ENCODE measurements at regions not wholly inside any gene's neighbourhood (a gene's known extent, or its start where the extent isn't known, plus 50 kb on each side); places are given as distances from the start of the nearest gene placed in this dataset.

DNA sequence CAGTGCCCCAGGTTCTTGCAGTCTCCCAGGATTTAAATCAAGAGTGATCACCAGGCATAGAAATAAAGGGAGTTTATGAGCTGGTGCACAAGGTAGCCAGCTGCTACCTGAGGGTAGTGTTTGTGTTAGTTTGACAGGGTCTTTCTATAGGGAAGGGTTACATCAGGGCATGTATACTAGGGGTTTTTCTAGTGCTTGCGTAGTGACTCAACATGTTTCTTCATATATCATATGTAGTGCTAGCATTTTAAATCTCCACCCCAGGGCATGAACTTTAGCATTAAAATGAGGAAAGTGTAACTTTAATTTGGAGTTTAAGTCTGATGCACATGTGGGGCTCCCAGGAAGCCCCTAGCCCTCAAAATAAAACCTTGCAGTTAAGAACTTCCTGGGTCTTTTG, 86.5 kb upstream of the TNR start:
- no peaks in the 10 kb centered on the region for H3K9me3 ChIP-seq (ENCODE audit: insufficient read depth, low read length)
- H3K9me2 ChIP-seq (replicated peaks; ENCODE audit: insufficient read depth, low read length) = no peaks in the 10 kb centered on the region
- no peak overlapping the region for H3K27ac ChIP-seq (ENCODE audit: low read depth, low read length)
- H3K9ac ChIP-seq (ENCODE audit: low read length) = no peak overlapping the region
- H3K4me2 ChIP-seq (ENCODE audit: low read depth, low read length, poor library complexity, severe bottlenecking) = no peak overlapping the region
- H3K79me2 ChIP-seq (ENCODE audit: insufficient read depth, low read length) = no peaks in the 10 kb centered on the region
- no peaks in the 10 kb centered on the region for H3K27me3 ChIP-seq (ENCODE audit: low read length)
- H3F3A ChIP-seq (ENCODE audit: insufficient read depth) = no peaks in the 10 kb centered on the region
- H2AFZ ChIP-seq (ENCODE audit: low read depth, low read length, severe bottlenecking) = no peak overlapping the region
- no peak for TF ChIP-seq EZH2phosphoT487 (conservative IDR thresholded peaks at IDR 0.05; ENCODE audit: low read length)
- TF ChIP-seq, protein P1, sequence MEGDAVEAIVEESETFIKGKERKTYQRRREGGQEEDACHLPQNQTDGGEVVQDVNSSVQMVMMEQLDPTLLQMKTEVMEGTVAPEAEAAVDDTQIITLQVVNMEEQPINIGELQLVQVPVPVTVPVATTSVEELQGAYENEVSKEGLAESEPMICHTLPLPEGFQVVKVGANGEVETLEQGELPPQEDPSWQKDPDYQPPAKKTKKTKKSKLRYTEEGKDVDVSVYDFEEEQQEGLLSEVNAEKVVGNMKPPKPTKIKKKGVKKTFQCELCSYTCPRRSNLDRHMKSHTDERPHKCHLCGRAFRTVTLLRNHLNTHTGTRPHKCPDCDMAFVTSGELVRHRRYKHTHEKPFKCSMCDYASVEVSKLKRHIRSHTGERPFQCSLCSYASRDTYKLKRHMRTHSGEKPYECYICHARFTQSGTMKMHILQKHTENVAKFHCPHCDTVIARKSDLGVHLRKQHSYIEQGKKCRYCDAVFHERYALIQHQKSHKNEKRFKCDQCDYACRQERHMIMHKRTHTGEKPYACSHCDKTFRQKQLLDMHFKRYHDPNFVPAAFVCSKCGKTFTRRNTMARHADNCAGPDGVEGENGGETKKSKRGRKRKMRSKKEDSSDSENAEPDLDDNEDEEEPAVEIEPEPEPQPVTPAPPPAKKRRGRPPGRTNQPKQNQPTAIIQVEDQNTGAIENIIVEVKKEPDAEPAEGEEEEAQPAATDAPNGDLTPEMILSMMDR (IDR thresholded peaks at IDR 0.05; ENCODE audit: insufficient read depth, low read length, poor library complexity, severe bottlenecking) = no peak
- H3K4me3 ChIP-seq (ENCODE audit: insufficient read depth, low read length, poor library complexity, severe bottlenecking) = no peak overlapping the region
- no peaks in the 10 kb centered on the region for H3K36me3 ChIP-seq (ENCODE audit: low read length)
- no peaks in the 10 kb centered on the region for H4K20me1 ChIP-seq (ENCODE audit: low read depth, low read length)

DNA sequence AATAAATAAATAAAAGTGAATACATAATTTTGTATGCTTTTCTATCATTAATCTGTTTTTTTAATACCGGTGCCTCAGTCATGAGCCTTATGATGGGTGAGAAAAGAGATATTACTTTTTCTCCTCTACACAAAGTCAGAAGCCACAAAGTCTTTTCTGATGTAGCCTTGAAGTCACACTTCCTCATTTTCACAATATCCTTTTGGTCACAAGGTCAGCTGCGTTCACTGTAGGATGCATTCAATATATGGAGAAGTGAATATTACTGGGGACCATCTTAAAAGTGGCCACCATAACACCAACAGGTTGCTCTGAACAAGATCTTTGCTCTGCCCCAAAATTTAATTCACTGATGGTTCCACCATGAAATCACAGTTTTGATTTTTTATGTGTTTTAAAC, 83.3 kb upstream of the TNR start:
- H3K9me2 ChIP-seq (replicated peaks; ENCODE audit: insufficient read depth, low read length) = no peaks in the 10 kb centered on the region
- H4K20me1 ChIP-seq (ENCODE audit: low read depth, low read length) = no peaks in the 10 kb centered on the region
- no peak for TF ChIP-seq EZH2phosphoT487 (conservative IDR thresholded peaks at IDR 0.05; ENCODE audit: low read length)
- TF ChIP-seq, protein P1 (IDR thresholded peaks at IDR 0.05; ENCODE audit: insufficient read depth, low read length, poor library complexity, severe bottlenecking) = no peak
- H3K79me2 ChIP-seq (ENCODE audit: insufficient read depth, low read length) = no peaks in the 10 kb centered on the region
- H3K9me3 ChIP-seq (ENCODE audit: insufficient read depth, low read length) = no peaks in the 10 kb centered on the region
- H2AFZ ChIP-seq (ENCODE audit: low read depth, low read length, severe bottlenecking) = no peak overlapping the region
- no peaks in the 10 kb centered on the region for H3F3A ChIP-seq (ENCODE audit: insufficient read depth)
- H3K4me2 ChIP-seq (ENCODE audit: low read depth, low read length, poor library complexity, severe bottlenecking) = no peak overlapping the region
- no peak overlapping the region for H3K27ac ChIP-seq (ENCODE audit: low read depth, low read length)
- no peak overlapping the region for H3K9ac ChIP-seq (ENCODE audit: low read length)
- no peaks in the 10 kb centered on the region for H3K36me3 ChIP-seq (ENCODE audit: low read length)
- no peak overlapping the region for H3K4me3 ChIP-seq (ENCODE audit: insufficient read depth, low read length, poor library complexity, severe bottlenecking)
- H3K27me3 ChIP-seq (ENCODE audit: low read length) = no peaks in the 10 kb centered on the region

DNA sequence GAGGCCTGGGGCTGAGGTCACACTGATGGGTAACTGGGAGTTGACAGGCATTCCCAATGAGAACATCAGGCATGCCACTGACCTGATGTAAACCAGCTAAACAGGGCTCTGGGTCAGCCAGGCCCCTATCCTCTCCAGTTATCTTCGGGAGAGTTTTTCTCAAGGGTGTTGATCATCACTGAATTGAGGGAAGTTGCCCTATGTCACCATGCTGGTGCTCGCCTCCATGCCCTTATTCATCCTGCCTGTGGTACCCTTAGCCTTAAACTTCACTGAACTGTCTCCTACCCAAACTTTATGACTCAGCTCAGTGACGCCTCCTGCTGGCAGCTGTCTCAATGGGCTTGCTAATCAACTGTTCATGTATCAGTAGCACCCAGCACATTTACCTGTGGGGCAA, 80.7 kb upstream of the TNR start:
- H3K79me2 ChIP-seq (ENCODE audit: insufficient read depth, low read length) = no peaks in the 10 kb centered on the region

More for the DNA sequence above, 80.7 kb upstream of the TNR start:
- TF ChIP-seq, protein P1 (IDR thresholded peaks at IDR 0.05; ENCODE audit: insufficient read depth, low read length, poor library complexity, severe bottlenecking) = peak; percentile 19
- no peak for TF ChIP-seq EZH2phosphoT487 (conservative IDR thresholded peaks at IDR 0.05; ENCODE audit: low read length)
- Histone ChIP-seq H3K27me3 (ENCODE audit: low read length) (no peaks in the 10 kb centered on the region), H3K9ac (ENCODE audit: low read length) (no peak overlapping the region), H2AFZ (ENCODE audit: low read depth, low read length, severe bottlenecking) (no peak overlapping the region), H3K9me2 (replicated peaks; ENCODE audit: insufficient read depth, low read length) (no peaks in the 10 kb centered on the region), H3F3A (ENCODE audit: insufficient read depth) (no peaks in the 10 kb centered on the region), H3K4me2 (ENCODE audit: low read depth, low read length, poor library complexity, severe bottlenecking) (no peak overlapping the region), H3K36me3 (ENCODE audit: low read length) (no peaks in the 10 kb centered on the region), H3K9me3 (ENCODE audit: insufficient read depth, low read length) (no peaks in the 10 kb centered on the region), H4K20me1 (ENCODE audit: low read depth, low read length) (no peaks in the 10 kb centered on the region), H3K4me3 (ENCODE audit: insufficient read depth, low read length, poor library complexity, severe bottlenecking) (no peak overlapping the region), H3K27ac (ENCODE audit: low read depth, low read length) (no peak overlapping the region)

Measured in SU-DHL-6 (cell line).